Mesothelial cell of epicardium (in vitro differentiated cells): ENCODE measurements at regions not wholly inside any gene's neighbourhood (a gene's known extent, or its start where the extent isn't known, plus 50 kb on each side); places are given as distances from the start of the nearest gene placed in this dataset.

Experiments
- DNase-seq, 2 experiments: peaks; one replicate each; pipeline ENCODE4 v3.0.0; 2021; ENCODE audit warnings: low spot score in 2 of 2; ENCODE audit not compliant: unreplicated experiment in 2 of 2
- H3K27ac Mint-ChIP-seq: 2 replicates; pipeline ENCODE4 v1.8.0; 2021; ENCODE audit warnings: mixed read lengths
- H3K27me3 Mint-ChIP-seq: 2 replicates; pipeline ENCODE4 v1.8.0; 2021; ENCODE audit warnings: low read depth, mixed read lengths
- H3K36me3 Mint-ChIP-seq: 2 replicates; pipeline ENCODE4 v1.8.0; 2021; ENCODE audit warnings: mixed read lengths
- H3K4me1 Mint-ChIP-seq: 2 replicates; pipeline ENCODE4 v1.8.0; 2021; ENCODE audit warnings: mixed read lengths
- H3K4me3 Mint-ChIP-seq: 2 replicates; pipeline ENCODE4 v1.8.0; 2021; ENCODE audit warnings: mild to moderate bottlenecking, moderate library complexity, mixed read lengths
- H3K9me3 Mint-ChIP-seq: 2 replicates; pipeline ENCODE4 v1.8.0; 2021; ENCODE audit warnings: mixed read lengths
- TF ChIP-seq, protein P1 (sequence below): fragments of 200-600 bp; sonication (generic); IDR thresholded peaks from one replicate; pipeline ENCODE4 v1.5.0; 2021; ENCODE audit warnings: antibody characterized with exemption; ENCODE audit not compliant: unreplicated experiment

GRCh38 chr18:24627644-24628315, 167.3 kb downstream of the HRH4 start:
- H3K36me3 Mint-ChIP-seq, result no peaks in the 10 kb centered on the region
- peaks cover 27% of the 10 kb centered on the region for H3K27me3 Mint-ChIP-seq
- DNase-seq, result no peak
- H3K4me1 Mint-ChIP-seq, result no peaks in the 10 kb centered on the region
- no peak overlapping the region for H3K27ac Mint-ChIP-seq
- TF ChIP-seq, protein P1, sequence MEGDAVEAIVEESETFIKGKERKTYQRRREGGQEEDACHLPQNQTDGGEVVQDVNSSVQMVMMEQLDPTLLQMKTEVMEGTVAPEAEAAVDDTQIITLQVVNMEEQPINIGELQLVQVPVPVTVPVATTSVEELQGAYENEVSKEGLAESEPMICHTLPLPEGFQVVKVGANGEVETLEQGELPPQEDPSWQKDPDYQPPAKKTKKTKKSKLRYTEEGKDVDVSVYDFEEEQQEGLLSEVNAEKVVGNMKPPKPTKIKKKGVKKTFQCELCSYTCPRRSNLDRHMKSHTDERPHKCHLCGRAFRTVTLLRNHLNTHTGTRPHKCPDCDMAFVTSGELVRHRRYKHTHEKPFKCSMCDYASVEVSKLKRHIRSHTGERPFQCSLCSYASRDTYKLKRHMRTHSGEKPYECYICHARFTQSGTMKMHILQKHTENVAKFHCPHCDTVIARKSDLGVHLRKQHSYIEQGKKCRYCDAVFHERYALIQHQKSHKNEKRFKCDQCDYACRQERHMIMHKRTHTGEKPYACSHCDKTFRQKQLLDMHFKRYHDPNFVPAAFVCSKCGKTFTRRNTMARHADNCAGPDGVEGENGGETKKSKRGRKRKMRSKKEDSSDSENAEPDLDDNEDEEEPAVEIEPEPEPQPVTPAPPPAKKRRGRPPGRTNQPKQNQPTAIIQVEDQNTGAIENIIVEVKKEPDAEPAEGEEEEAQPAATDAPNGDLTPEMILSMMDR, result no peak
- no peak overlapping the region for H3K4me3 Mint-ChIP-seq
- no peaks in the 10 kb centered on the region for H3K9me3 Mint-ChIP-seq

DNA sequence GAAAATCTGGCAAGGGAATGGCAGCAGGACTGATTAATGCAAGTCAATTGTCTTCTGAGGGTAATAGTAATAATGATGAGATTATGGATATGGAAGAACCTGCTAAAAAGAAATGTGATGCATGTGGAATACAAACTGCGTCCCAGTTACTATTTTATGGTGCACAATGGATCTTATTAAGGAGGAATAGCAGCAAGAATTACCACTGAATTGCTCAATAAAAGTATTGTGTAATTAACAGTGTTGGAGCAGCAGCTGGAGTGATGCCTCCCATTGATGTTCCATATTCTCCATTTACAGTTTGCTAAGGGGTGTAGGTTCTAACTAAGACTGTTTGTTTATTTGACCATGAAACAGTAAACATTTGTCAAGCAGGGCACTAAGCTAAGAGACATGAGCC, 167.9 kb downstream of the HRH4 start:
- Mint-ChIP-seq H3K27ac (no peak overlapping the region), H3K9me3 (no peaks in the 10 kb centered on the region), H3K27me3 (peaks cover 29% of the 10 kb centered on the region), H3K36me3 (no peaks in the 10 kb centered on the region), H3K4me1 (no peaks in the 10 kb centered on the region), H3K4me3 (no peak overlapping the region)
- TF ChIP-seq, protein P1, result no peak
- no peak for DNase-seq

GRCh38 chr18:24629921-24630320, 169.5 kb downstream of the HRH4 start:
- Mint-ChIP-seq H3K36me3 (no peaks in the 10 kb centered on the region), H3K27me3 (peaks cover 29% of the 10 kb centered on the region), H3K4me3 (no peak overlapping the region)

DNA sequence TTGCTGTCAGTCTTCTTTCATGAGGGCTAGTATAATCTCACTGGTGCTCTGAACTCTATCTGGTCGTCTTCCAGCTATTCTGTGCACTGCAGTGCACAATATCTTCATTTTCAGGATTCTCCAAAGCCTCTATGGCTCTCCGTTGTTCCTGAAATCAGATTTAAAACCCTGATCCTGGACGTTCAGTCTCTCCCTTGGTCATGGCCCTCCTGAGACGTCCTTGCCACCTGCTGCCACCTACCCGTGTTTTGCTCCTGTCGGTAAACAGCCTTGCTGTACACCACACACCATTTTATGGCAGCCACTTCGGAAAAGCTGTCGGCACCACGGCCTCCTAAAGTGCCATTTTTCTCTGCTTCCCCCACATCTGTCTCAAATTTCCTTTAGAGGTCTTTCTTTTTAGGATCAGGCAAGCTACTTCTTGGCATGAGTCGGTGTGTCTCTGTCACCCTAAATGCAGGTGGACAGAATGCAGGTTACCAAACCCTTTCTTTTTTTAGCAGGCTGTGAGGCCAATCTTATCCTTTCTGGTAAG, 170.0 kb downstream of the HRH4 start:
- no peak overlapping the region for H3K4me3 Mint-ChIP-seq
- H3K9me3 Mint-ChIP-seq, result no peaks in the 10 kb centered on the region

More at GRCh38 chr18:24629921-24630320, 169.5 kb downstream of the HRH4 start:
- Mint-ChIP-seq H3K27ac (no peak overlapping the region), H3K4me1 (no peaks in the 10 kb centered on the region), H3K9me3 (no peaks in the 10 kb centered on the region)
- TF ChIP-seq, protein P1, result no peak
- DNase-seq, result no peak

DNA sequence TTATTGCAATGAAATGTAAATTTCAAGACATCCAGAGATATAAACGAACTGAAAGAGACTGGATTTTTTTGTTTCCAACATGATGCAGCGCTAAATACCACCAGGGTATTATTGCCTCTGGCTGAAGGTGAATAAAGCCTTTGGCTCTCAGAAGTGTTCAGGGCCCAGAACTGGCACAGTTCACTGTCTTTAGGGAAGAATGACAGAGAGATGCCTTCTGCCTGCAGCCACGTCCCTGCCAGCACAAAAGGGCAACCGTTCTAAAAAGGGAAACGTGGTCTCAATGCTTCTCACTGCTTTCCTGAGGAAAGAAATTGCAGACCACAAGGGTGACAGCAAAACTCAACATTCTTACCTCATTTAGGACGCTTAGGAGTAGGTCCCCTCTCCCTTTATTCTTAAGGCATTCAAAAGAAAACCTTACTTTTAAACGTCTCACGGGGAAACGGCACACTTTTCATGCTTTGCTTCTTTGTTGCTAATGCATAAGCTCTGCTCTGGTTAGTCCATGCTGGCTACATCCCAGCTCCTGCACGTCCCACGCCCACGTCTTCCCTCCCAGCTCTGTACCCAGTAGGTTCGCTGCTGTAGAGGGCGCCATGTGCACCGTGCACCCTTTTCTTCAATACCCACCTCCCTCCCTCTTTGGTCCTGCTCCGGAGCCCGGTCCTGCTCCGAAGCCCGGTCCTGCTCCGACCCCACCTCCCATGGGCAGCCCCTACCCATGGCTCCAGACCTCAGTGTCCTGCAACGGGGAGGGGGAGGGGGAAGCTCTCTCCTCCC, 171.0 kb downstream of the HRH4 start:
- TF ChIP-seq, protein P1, result no peak
- Mint-ChIP-seq H3K4me1 (no peaks in the 10 kb centered on the region), H3K4me3 (no peak overlapping the region), H3K27me3 (peaks cover 28% of the 10 kb centered on the region), H3K27ac (no peak overlapping the region), H3K9me3 (no peaks in the 10 kb centered on the region), H3K36me3 (no peaks in the 10 kb centered on the region)
- no peak for DNase-seq

More for the DNA sequence above, 170.0 kb downstream of the HRH4 start:
- DNase-seq, result no peak
- Mint-ChIP-seq H3K36me3 (no peaks in the 10 kb centered on the region), H3K4me1 (no peaks in the 10 kb centered on the region), H3K27ac (no peak overlapping the region), H3K27me3 (peaks cover 29% of the 10 kb centered on the region)
- TF ChIP-seq, protein P1, result no peak
